ENCODE measurements at regions not wholly inside any gene's neighbourhood (a gene's known extent, or its start where the extent isn't known, plus 50 kb on each side); places are given as distances from the start of the nearest gene placed in this dataset.
"Not testable (repeated sequence)": the region's sequence is repeated elsewhere in the genome, so short reads cannot be mapped to it uniquely, and the experiment has no call there.

DNA sequence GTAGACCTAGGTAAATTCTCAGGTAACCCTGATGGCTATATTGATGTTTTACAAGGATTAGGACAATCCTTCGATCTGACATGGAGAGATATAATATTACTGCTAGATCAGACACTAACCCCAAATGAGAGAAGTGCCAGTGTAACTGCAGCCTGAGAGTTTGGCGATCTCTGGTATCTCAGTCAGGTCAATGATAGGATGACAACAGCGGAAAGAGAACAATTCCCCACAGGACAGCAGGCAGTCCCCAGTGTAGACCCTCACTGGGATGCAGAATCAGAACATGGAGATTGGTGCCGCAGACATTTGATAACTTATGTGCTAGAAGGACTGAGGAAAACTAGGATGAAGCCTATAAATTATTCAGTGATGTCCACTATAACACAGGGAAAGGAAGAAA is 228.4 kb upstream of the CWC22 start:
- not testable (repeated sequence) for TF ChIP-seq CTCF (conservative IDR thresholded peaks at IDR 0.05 in 1 of 2, IDR thresholded peaks at IDR 0.05 in 1 of 2; ENCODE audit: extremely low read depth in 1 of 2, insufficient read depth in 1 of 2, low read depth in 1 of 2, low read length in 2 of 2); EZH2 (IDR thresholded peaks at IDR 0.05; ENCODE audit: borderline replicate concordance, low read length)

Data from mammary epithelial cell (primary cell).